ENCODE measurements at regions not wholly inside any gene's neighbourhood (a gene's known extent, or its start where the extent isn't known, plus 50 kb on each side); places are given as distances from the start of the nearest gene placed in this dataset.

DNA sequence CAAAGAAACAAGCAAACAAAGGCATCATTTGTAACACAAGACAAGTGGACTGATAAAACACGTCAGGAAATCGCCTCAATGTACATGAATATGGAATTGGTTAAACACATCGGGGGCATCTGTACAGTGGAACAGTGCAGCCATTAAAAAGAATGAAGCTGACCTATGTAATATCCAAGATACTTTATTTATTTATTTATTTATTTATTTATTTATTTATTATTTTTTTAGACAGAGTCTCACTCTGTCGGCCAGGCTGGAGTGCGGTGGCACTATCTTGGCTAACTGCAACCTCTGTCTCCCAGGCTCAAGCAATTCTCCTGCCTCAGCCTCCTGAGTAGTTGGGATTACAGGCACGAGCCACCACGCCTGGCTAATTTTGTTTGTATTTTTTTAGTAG is 75.4 kb upstream of the SLC45A1 start:
- 76 to 80% (median 80%) methylated on average over 7 of the region's 7 CpGs for WGBS, 3 donors
- DNase-seq, result no peak
- intact Hi-C loops (cut with DNase I), result no loop called here

DNA sequence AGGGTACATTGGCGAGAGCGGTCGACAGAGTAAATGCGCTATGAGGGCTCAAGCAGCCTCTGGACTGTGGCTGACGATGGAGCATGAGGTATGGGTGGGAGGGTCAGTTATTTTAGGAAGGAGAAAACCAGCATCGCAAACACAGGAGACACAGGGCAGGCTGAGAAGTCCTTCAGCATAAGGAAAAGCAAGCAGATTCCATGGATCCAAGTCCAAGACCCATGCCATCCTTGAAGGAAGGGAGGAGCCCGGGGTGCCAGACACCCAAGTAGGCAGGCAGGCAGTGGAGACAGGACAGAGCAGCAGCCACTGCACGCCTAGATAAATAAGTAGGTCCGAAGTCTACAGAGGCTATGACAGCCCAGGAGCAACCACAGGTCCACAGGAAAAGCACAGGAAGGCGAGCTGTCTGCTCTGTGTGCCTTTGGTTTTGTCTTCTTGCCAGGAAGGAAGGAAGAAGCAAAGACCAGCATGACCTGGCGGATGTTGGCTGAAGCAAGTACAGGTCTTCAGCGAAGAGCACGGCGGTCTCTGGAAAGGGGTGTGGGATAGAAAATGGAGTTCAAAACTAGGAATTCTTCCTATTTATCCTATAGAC is 76.4 kb upstream of the SLC45A1 start:
- TF ChIP-seq POLR2A (IDR thresholded peaks at IDR 0.05), result no peak
- TF ChIP-seq, protein P1, sequence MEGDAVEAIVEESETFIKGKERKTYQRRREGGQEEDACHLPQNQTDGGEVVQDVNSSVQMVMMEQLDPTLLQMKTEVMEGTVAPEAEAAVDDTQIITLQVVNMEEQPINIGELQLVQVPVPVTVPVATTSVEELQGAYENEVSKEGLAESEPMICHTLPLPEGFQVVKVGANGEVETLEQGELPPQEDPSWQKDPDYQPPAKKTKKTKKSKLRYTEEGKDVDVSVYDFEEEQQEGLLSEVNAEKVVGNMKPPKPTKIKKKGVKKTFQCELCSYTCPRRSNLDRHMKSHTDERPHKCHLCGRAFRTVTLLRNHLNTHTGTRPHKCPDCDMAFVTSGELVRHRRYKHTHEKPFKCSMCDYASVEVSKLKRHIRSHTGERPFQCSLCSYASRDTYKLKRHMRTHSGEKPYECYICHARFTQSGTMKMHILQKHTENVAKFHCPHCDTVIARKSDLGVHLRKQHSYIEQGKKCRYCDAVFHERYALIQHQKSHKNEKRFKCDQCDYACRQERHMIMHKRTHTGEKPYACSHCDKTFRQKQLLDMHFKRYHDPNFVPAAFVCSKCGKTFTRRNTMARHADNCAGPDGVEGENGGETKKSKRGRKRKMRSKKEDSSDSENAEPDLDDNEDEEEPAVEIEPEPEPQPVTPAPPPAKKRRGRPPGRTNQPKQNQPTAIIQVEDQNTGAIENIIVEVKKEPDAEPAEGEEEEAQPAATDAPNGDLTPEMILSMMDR (IDR thresholded peaks at IDR 0.05), result no peak
- TF ChIP-seq EP300 (IDR thresholded peaks at IDR 0.05), result no peak
- intact Hi-C loops (cut with DNase I), result no loop called here
- no peak for DNase-seq
- H3K9me3 ChIP-seq, result no peaks in the 10 kb centered on the region
- H3K27me3 ChIP-seq, result no peaks in the 10 kb centered on the region
- no peak overlapping the region for H3K4me3 ChIP-seq
- no peak overlapping the region for H3K27ac ChIP-seq
- no peaks in the 10 kb centered on the region for H3K36me3 ChIP-seq
- peaks cover 7% of the 10 kb centered on the region for H3K4me1 ChIP-seq (ENCODE audit: insufficient read depth)
- WGBS, 3 donors, result 88 to 90% (median 90%) methylated on average over 14 of the region's 14 CpGs

More for the DNA sequence above, 75.4 kb upstream of the SLC45A1 start:
- no peak overlapping the region for H3K4me3 ChIP-seq
- H3K36me3 ChIP-seq, result no peaks in the 10 kb centered on the region
- H3K9me3 ChIP-seq, result no peaks in the 10 kb centered on the region
- peaks cover 7% of the 10 kb centered on the region for H3K4me1 ChIP-seq (ENCODE audit: insufficient read depth)
- no peak overlapping the region for H3K27ac ChIP-seq
- TF ChIP-seq, protein P1 (IDR thresholded peaks at IDR 0.05), result no peak
- TF ChIP-seq POLR2A (IDR thresholded peaks at IDR 0.05), result no peak
- no peak for TF ChIP-seq EP300 (IDR thresholded peaks at IDR 0.05)
- no peaks in the 10 kb centered on the region for H3K27me3 ChIP-seq

DNA sequence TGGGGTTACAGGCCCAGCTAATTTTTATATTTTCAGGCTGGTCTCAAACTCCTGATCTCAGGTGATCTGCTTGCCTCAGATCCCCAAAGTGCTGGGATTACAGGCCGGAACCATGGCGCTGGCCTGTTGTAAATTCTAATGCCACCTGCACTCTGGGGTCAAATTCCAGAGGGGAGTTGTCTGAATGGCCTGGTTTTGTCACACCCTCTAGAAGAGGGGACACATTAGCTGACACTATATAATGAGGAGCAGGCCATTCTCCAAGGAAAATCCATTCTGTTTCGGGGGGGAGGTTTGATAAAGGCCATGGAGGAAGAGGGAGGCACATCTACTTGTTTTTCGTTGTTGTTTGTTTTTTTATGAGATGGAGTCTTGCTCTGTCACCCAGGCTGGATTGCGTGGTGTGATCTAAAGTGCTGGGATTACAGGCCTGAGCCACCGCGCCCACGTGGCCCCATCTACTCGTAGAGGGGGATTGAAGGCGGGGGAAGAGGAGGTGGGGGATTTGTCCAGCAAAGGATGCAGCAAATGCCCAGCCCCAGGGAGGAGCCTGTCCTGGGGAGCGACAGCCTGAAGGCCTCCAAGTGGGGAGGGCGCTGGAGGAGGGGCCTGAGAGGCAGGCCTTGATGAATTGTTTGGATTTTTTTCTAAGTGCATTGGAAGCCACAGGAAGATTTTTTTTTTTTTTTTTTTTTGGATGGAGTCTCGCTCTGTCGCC is 78.4 kb upstream of the SLC45A1 start:
- no peak for TF ChIP-seq POLR2A (IDR thresholded peaks at IDR 0.05)
- no peak for TF ChIP-seq EP300 (IDR thresholded peaks at IDR 0.05)
- TF ChIP-seq, protein P1 (IDR thresholded peaks at IDR 0.05), result no peak

DNA sequence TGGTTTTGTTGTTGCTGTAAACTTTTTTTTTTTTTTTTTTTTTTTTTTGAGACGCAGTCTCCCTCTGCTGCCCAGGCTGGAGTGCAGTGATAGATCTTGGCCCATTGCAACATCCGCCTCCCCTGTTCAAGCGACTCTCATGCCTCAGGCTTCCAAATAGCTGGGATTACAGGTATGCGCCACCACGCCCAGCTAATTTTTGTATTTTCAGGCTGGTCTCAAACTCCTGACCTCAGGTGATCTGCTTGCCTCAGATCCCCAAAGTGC is 78.9 kb upstream of the SLC45A1 start:
- H3K36me3 ChIP-seq, result no peaks in the 10 kb centered on the region
- WGBS, 3 donors, result 63 to 69% (median 64%) methylated on average over 5 of the region's 5 CpGs
- intact Hi-C loops (cut with DNase I), result loop anchor here in 3 of 4 donors (5.0 to 10.0 kb wide), 4 partner anchors 76 to 257 kb away; partner anchors contain the start of genes ERRFI1 (in 1 of the 3) and SLC45A1 (in 1 of the 3)
- DNase-seq, result peak; percentile 36 to 72 (median 52)
- peaks cover 7% of the 10 kb centered on the region for H3K4me1 ChIP-seq (ENCODE audit: insufficient read depth)
- no peaks in the 10 kb centered on the region for H3K27me3 ChIP-seq
- no peak overlapping the region for H3K4me3 ChIP-seq
- H3K27ac ChIP-seq, result no peak overlapping the region
- no peaks in the 10 kb centered on the region for H3K9me3 ChIP-seq
- no peak for TF ChIP-seq EP300 (IDR thresholded peaks at IDR 0.05)
- TF ChIP-seq, protein P1 (IDR thresholded peaks at IDR 0.05), result no peak
- TF ChIP-seq POLR2A (IDR thresholded peaks at IDR 0.05), result no peak

More for the DNA sequence above, 78.4 kb upstream of the SLC45A1 start:
- Histone ChIP-seq H3K27me3 (no peaks in the 10 kb centered on the region), H3K27ac (no peak overlapping the region), H3K9me3 (no peaks in the 10 kb centered on the region), H3K4me1 (ENCODE audit: insufficient read depth) (peaks cover 7% of the 10 kb centered on the region), H3K4me3 (no peak overlapping the region), H3K36me3 (no peaks in the 10 kb centered on the region)
- WGBS, 3 donors, result 69 to 71% (median 69%) methylated on average over 14 of the region's 14 CpGs
- intact Hi-C loops (cut with DNase I), result loop anchor here in 3 of 4 donors (5.0 to 10.0 kb wide), 4 partner anchors 75 to 257 kb away; partner anchors contain the start of genes ERRFI1 (in 1 of the 3) and SLC45A1 (in 1 of the 3)
- DNase-seq, result peak in 4 of 5 donors; percentile 31 to 49 (median 42)

Measured in ovary (tissue), 7 donors.